ENCODE measurements at regions not wholly inside any gene's neighbourhood (a gene's known extent, or its start where the extent isn't known, plus 50 kb on each side); places are given as distances from the start of the nearest gene placed in this dataset.

GRCh38 chr7:24125765-24126164, 158.2 kb upstream of the NPY start:
- H3K4me3 Mint-ChIP-seq (ENCODE audit: unreplicated experiment) = no peak overlapping the region
- no peaks in the 10 kb centered on the region for H3K27me3 Mint-ChIP-seq (ENCODE audit: unreplicated experiment)
- no peak for DNase-seq (ENCODE audit: low spot score)
- H3K36me3 Mint-ChIP-seq (ENCODE audit: low read depth, unreplicated experiment) = no peaks in the 10 kb centered on the region
- H3K9me3 Mint-ChIP-seq (ENCODE audit: unreplicated experiment) = no peaks in the 10 kb centered on the region
- TF ChIP-seq CTCF (IDR thresholded peaks at IDR 0.05; ENCODE audit: unreplicated experiment) = no peak
- no peaks in the 10 kb centered on the region for H3K4me1 Mint-ChIP-seq (ENCODE audit: unreplicated experiment)
- no peak overlapping the region for H3K27ac Mint-ChIP-seq (ENCODE audit: unreplicated experiment)

DNA sequence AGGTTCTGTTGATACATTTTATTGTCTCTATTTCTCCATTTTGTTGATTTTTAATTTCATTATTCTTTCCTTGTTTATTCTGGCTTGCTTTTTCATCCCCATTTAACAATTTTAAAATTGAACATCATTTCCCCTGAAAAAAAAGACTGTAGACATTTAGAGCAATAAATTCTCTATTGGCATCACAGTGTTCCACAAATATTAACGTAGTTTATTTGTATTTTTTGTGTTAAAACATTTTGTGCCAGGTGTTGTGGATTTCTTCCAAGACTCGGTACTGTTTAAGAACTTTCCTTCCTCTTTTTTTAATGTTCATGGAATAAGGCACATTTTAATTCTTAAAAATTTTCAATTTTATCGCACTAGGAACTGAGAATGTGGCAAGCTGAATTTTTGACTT, 156.1 kb upstream of the NPY start:
- no peaks in the 10 kb centered on the region for H3K36me3 Mint-ChIP-seq (ENCODE audit: low read depth, unreplicated experiment)
- no peaks in the 10 kb centered on the region for H3K27me3 Mint-ChIP-seq (ENCODE audit: unreplicated experiment)
- TF ChIP-seq CTCF (IDR thresholded peaks at IDR 0.05; ENCODE audit: unreplicated experiment) = no peak
- no peaks in the 10 kb centered on the region for H3K9me3 Mint-ChIP-seq (ENCODE audit: unreplicated experiment)
- H3K4me3 Mint-ChIP-seq (ENCODE audit: unreplicated experiment) = no peak overlapping the region
- no peaks in the 10 kb centered on the region for H3K4me1 Mint-ChIP-seq (ENCODE audit: unreplicated experiment)
- no peak for DNase-seq (ENCODE audit: low spot score)
- H3K27ac Mint-ChIP-seq (ENCODE audit: unreplicated experiment) = no peak overlapping the region

GRCh38 chr7:24129597-24129996, 154.4 kb upstream of the NPY start:
- H3K27ac Mint-ChIP-seq (ENCODE audit: unreplicated experiment) = no peak overlapping the region
- H3K27me3 Mint-ChIP-seq (ENCODE audit: unreplicated experiment) = no peaks in the 10 kb centered on the region
- no peak for TF ChIP-seq CTCF (IDR thresholded peaks at IDR 0.05; ENCODE audit: unreplicated experiment)
- H3K4me1 Mint-ChIP-seq (ENCODE audit: unreplicated experiment) = no peaks in the 10 kb centered on the region
- H3K9me3 Mint-ChIP-seq (ENCODE audit: unreplicated experiment) = no peaks in the 10 kb centered on the region
- no peak for DNase-seq (ENCODE audit: low spot score)
- H3K4me3 Mint-ChIP-seq (ENCODE audit: unreplicated experiment) = no peak overlapping the region
- no peaks in the 10 kb centered on the region for H3K36me3 Mint-ChIP-seq (ENCODE audit: low read depth, unreplicated experiment)

DNA sequence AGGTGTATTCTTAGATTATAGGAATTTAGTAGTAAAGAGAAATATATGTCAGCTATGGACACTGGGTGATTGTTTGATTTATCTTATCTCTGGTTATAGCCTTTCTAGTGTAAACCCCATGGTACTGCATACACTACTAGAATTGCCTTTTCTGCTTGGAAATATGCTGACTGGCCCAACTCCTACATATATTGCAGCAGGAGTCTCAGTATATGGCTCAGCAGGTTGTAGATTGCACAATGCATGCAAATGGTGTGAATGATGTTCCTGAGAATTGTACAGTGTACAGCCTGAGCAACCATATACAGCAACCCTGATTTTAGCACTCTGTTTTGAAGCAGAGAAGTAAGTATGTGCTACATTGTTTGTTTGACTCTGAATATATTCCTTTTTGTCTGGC, 153.4 kb upstream of the NPY start:
- Mint-ChIP-seq H3K27me3 (ENCODE audit: unreplicated experiment) (peaks cover 2% of the 10 kb centered on the region), H3K4me1 (ENCODE audit: unreplicated experiment) (no peaks in the 10 kb centered on the region), H3K36me3 (ENCODE audit: low read depth, unreplicated experiment) (no peaks in the 10 kb centered on the region), H3K9me3 (ENCODE audit: unreplicated experiment) (no peaks in the 10 kb centered on the region), H3K4me3 (ENCODE audit: unreplicated experiment) (no peak overlapping the region), H3K27ac (ENCODE audit: unreplicated experiment) (no peak overlapping the region)
- no peak for DNase-seq (ENCODE audit: low spot score)
- TF ChIP-seq CTCF (IDR thresholded peaks at IDR 0.05; ENCODE audit: unreplicated experiment) = no peak

- DNase-seq (ENCODE audit: low spot score) = no peak
- Mint-ChIP-seq H3K36me3 (ENCODE audit: low read depth, unreplicated experiment) (no peaks in the 10 kb centered on the region), H3K27me3 (ENCODE audit: unreplicated experiment) (peaks cover 2% of the 10 kb centered on the region), H3K27ac (ENCODE audit: unreplicated experiment) (no peak overlapping the region), H3K4me3 (ENCODE audit: unreplicated experiment) (no peak overlapping the region), H3K9me3 (ENCODE audit: unreplicated experiment) (no peaks in the 10 kb centered on the region), H3K4me1 (ENCODE audit: unreplicated experiment) (no peaks in the 10 kb centered on the region)
- no peak for TF ChIP-seq CTCF (IDR thresholded peaks at IDR 0.05; ENCODE audit: unreplicated experiment)
Measured at GRCh38 chr7:24133691-24134090, 150.3 kb upstream of the NPY start.
